Hepatocyte (in vitro differentiated cells): ENCODE measurements at regions not wholly inside any gene's neighbourhood (a gene's known extent, or its start where the extent isn't known, plus 50 kb on each side); places are given as distances from the start of the nearest gene placed in this dataset.
"Not testable (repeated sequence)": the region's sequence is repeated elsewhere in the genome, so short reads cannot be mapped to it uniquely, and the experiment has no call there.

Source experiments
- DNase-seq: peaks from one replicate; pipeline ENCODE4 v3.0.0-alpha.2; 2016; ENCODE audit warnings: low spot score
- H2AFZ ChIP-seq: fragments of 200-600 bp; sonication (generic); 2 replicates; pipeline ENCODE4 v1.6.0; 2016; ENCODE audit warnings: antibody characterized with exemption, mild to moderate bottlenecking
- H3K27ac ChIP-seq: fragments of 200-600 bp; sonication (generic); 2 replicates; pipeline ENCODE4 v1.5.1; 2016; ENCODE audit warnings: mild to moderate bottlenecking
- H3K27me3 ChIP-seq: fragments of 200-600 bp; sonication (generic); 2 replicates; pipeline ENCODE4 v1.6.1; 2016
- H3K36me3 ChIP-seq: fragments of 200-600 bp; sonication (generic); replicated peaks from 2 replicates; pipeline ENCODE4 v1.5.1; 2016; ENCODE audit warnings: low read depth; ENCODE audit not compliant: insufficient read depth
- H3K4me1 ChIP-seq: fragments of 200-600 bp; sonication (generic); 2 replicates; pipeline ENCODE4 v1.5.1; 2016; ENCODE audit warnings: mild to moderate bottlenecking, moderate library complexity; ENCODE audit not compliant: insufficient read depth
- H3K4me2 ChIP-seq: fragments of 200-600 bp; sonication (generic); 2 replicates; pipeline ENCODE4 v1.6.0; 2016
- H3K4me3 ChIP-seq: fragments of 200-600 bp; sonication (generic); 2 replicates; pipeline ENCODE4 v1.5.1; 2016; ENCODE audit warnings: mild to moderate bottlenecking
- H3K79me2 ChIP-seq: fragments of 200-600 bp; sonication (generic); 2 replicates; pipeline ENCODE4 v1.6.0; 2017; ENCODE audit warnings: mild to moderate bottlenecking
- H3K9me2 ChIP-seq: fragments of 200-600 bp; sonication (generic); replicated peaks from 2 replicates; pipeline ENCODE4 v1.6.0; 2017; ENCODE audit warnings: mild to moderate bottlenecking; ENCODE audit not compliant: insufficient read depth
- H3K9me3 ChIP-seq: fragments of 200-600 bp; sonication (generic); 2 replicates; pipeline ENCODE4 v1.5.1; 2016; ENCODE audit warnings: low read depth, mild to moderate bottlenecking
- H4K20me1 ChIP-seq: fragments of 200-600 bp; sonication (generic); 2 replicates; pipeline ENCODE4 v1.6.0; 2016; ENCODE audit warnings: mild to moderate bottlenecking; ENCODE audit not compliant: insufficient read depth, poor library complexity, severe bottlenecking
- EZH2 ChIP-seq: fragments of 200-600 bp; sonication (generic); IDR thresholded peaks from 2 replicates; pipeline ENCODE4 v1.6.1; 2016; ENCODE audit warnings: antibody characterized with exemption, mild to moderate bottlenecking, borderline replicate concordance
- EZH2phosphoT487 ChIP-seq: fragments of 200-600 bp; sonication (generic); IDR thresholded peaks from one replicate; pipeline ENCODE4 v1.6.1; 2018; ENCODE audit warnings: antibody characterized with exemption, mild to moderate bottlenecking, low read depth, moderate library complexity; ENCODE audit not compliant: unreplicated experiment, severe bottlenecking
- WGBS: methylation state at CpG from one replicate; pipeline ENCODE4 v1.1.6; 2016; ENCODE audit warnings: low lambda C conversion rate; ENCODE audit errors: missing lambda C conversion rate; 5-methylcytosine and 5-hydroxymethylcytosine counted together
- TF ChIP-seq, protein P1 (sequence below): fragments of 200-600 bp; sonication (generic); IDR thresholded peaks from 2 replicates; pipeline ENCODE4 v1.5.1; 2016; ENCODE audit warnings: antibody characterized with exemption, mild to moderate bottlenecking; ENCODE audit not compliant: poor library complexity

GRCh38 chr1:117301901-117302300, 65.3 kb upstream of the MAN1A2 start:
- Histone ChIP-seq H3K79me2 (no peaks in the 10 kb centered on the region), H3K9me2 (no peaks in the 10 kb centered on the region), H3K27me3 (no peaks in the 10 kb centered on the region), H3K4me3 (no peak overlapping the region), H3K9me3 (no peaks in the 10 kb centered on the region), H4K20me1 (no peaks in the 10 kb centered on the region), H2AFZ (no peak overlapping the region), H3K36me3 (no peaks in the 10 kb centered on the region), H3K4me2 (no peak overlapping the region), H3K4me1 (peaks cover 6% of the 10 kb centered on the region), H3K27ac (no peak overlapping the region)
- DNase-seq, result no peak
- 40% methylated on average over 1 of the region's 1 CpG for WGBS
- TF ChIP-seq EZH2phosphoT487 (no peak), EZH2 (no peak)
- TF ChIP-seq, protein P1, sequence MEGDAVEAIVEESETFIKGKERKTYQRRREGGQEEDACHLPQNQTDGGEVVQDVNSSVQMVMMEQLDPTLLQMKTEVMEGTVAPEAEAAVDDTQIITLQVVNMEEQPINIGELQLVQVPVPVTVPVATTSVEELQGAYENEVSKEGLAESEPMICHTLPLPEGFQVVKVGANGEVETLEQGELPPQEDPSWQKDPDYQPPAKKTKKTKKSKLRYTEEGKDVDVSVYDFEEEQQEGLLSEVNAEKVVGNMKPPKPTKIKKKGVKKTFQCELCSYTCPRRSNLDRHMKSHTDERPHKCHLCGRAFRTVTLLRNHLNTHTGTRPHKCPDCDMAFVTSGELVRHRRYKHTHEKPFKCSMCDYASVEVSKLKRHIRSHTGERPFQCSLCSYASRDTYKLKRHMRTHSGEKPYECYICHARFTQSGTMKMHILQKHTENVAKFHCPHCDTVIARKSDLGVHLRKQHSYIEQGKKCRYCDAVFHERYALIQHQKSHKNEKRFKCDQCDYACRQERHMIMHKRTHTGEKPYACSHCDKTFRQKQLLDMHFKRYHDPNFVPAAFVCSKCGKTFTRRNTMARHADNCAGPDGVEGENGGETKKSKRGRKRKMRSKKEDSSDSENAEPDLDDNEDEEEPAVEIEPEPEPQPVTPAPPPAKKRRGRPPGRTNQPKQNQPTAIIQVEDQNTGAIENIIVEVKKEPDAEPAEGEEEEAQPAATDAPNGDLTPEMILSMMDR, result no peak

DNA sequence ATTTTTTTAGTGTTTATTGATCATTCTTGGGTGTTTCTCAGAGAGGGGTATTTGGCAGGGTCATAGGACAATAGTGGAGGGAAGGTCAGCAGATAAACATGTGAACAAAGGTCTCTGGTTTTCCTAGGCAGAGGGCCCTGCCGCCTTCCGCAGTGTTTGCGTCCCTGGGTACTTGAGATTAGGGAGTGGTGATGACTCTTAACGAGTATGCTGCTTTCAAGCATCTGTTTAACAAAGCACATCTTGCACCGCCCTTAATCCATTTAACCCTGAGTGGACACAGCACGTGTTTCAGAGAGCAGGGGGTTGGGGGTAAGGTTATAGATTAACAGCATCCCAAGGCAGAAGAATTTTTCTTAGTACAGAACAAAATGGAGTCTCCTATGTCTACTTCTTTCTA, 67.1 kb upstream of the MAN1A2 start:
- DNase-seq, H3K9me3 ChIP-seq, H3K4me1 ChIP-seq, H3K4me2 ChIP-seq, H2AFZ ChIP-seq, H3K9me2 ChIP-seq, H3K27me3 ChIP-seq, H3K36me3 ChIP-seq, H3K4me3 ChIP-seq, H4K20me1 ChIP-seq, H3K79me2 ChIP-seq: not testable (repeated sequence)
- H3K27ac ChIP-seq, result peak overlapping the region; percentile 75
- WGBS, result 34% methylated on average over 6 of the region's 6 CpGs

DNA sequence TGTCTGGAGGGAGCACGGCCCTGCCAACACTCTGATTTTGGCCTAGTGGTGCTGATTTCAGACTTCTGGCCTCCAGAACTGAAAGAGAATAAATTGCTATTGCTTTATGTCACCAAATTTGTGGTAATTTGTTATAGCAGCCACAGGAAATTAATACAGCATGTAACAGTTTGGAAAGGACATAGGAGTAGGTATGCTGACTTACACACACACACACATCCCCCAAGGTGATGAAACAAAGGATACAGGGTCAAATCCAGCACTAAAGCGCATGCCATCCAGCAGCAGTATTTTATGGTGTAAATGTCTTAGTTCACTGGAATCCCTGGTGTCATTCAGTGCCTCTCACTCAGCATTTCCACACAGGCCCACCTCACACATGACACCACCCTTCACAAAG, 72.2 kb upstream of the MAN1A2 start:
- TF ChIP-seq EZH2phosphoT487 (no peak), EZH2 (no peak)
- TF ChIP-seq, protein P1, result no peak

GRCh38 chr1:117290890-117291289, 76.4 kb upstream of the MAN1A2 start:
- no peaks in the 10 kb centered on the region for H3K9me3 ChIP-seq
- no peaks in the 10 kb centered on the region for H3K36me3 ChIP-seq
- H3K27ac ChIP-seq, result no peak overlapping the region
- DNase-seq, result no peak
- no peaks in the 10 kb centered on the region for H4K20me1 ChIP-seq
- no peak overlapping the region for H2AFZ ChIP-seq
- no peak for TF ChIP-seq EZH2phosphoT487
- TF ChIP-seq, protein P1, result no peak
- TF ChIP-seq EZH2, result no peak
- no peaks in the 10 kb centered on the region for H3K4me1 ChIP-seq
- no peaks in the 10 kb centered on the region for H3K9me2 ChIP-seq
- H3K4me2 ChIP-seq, result no peak overlapping the region
- no peaks in the 10 kb centered on the region for H3K79me2 ChIP-seq
- no peaks in the 10 kb centered on the region for H3K27me3 ChIP-seq
- H3K4me3 ChIP-seq, result no peak overlapping the region

More for the DNA sequence above, 72.2 kb upstream of the MAN1A2 start:
- no peak overlapping the region for H2AFZ ChIP-seq
- no peak overlapping the region for H3K27ac ChIP-seq
- no peaks in the 10 kb centered on the region for H4K20me1 ChIP-seq
- H3K4me3 ChIP-seq, result no peak overlapping the region
- H3K4me1 ChIP-seq, result no peaks in the 10 kb centered on the region
- no peaks in the 10 kb centered on the region for H3K9me2 ChIP-seq
- no peaks in the 10 kb centered on the region for H3K36me3 ChIP-seq
- no peaks in the 10 kb centered on the region for H3K27me3 ChIP-seq
- DNase-seq, result no peak
- H3K9me3 ChIP-seq, result no peaks in the 10 kb centered on the region
- H3K4me2 ChIP-seq, result no peak overlapping the region
- H3K79me2 ChIP-seq, result no peaks in the 10 kb centered on the region
- WGBS, result 89% methylated on average over 2 of the region's 2 CpGs
